CD14-positive monocyte (primary cell): ENCODE measurements at regions not wholly inside any gene's neighbourhood (a gene's known extent, or its start where the extent isn't known, plus 50 kb on each side); places are given as distances from the start of the nearest gene placed in this dataset.

Experiments used
- DNase-seq, 3 donors: peaks; one replicate each; pipeline ENCODE4 v3.0.0-alpha.2; 2011 to 2022
- H2AFZ ChIP-seq: 2 replicates; pipeline ENCODE4 v1.6.0; 2012; ENCODE audit warnings: mild to moderate bottlenecking, low read depth, low read length, inconsistent platforms; ENCODE audit not compliant: insufficient read depth, poor library complexity, severe bottlenecking
- H3K27ac ChIP-seq, 2 donors: 1 replicate in 1 of 2; 2 replicates in 1 of 2; pipeline ENCODE4 v1.5.1; 2012 to 2013; ENCODE audit warnings: low read length in 2 of 2, control low read depth in 1 of 2, inconsistent platforms in 1 of 2, low read depth in 1 of 2, mild to moderate bottlenecking in 1 of 2
- H3K27me3 ChIP-seq, 2 donors: one replicate each; pipeline versions ENCODE4 v1.6.0 to v1.6.1; 2011 to 2013; ENCODE audit warnings: low read length in 2 of 2; ENCODE audit not compliant: control insufficient read depth in 2 of 2, insufficient read depth in 2 of 2
- H3K36me3 ChIP-seq, 2 donors: replicated peaks in 1 of 2; 1 replicate in 1 of 2; 2 replicates in 1 of 2; pipeline versions ENCODE4 v1.5.1 to v1.6.1; 2012 to 2013; ENCODE audit warnings: low read length in 2 of 2, control low read depth in 1 of 2, inconsistent platforms in 1 of 2, mild to moderate bottlenecking in 1 of 2; ENCODE audit not compliant: insufficient read depth in 2 of 2, control insufficient read depth in 1 of 2
- H3K4me1 ChIP-seq, 2 donors: 1 replicate in 1 of 2; 2 replicates in 1 of 2; pipeline versions ENCODE4 v1.5.1 to v1.6.1; 2012 to 2013; ENCODE audit warnings: low read length in 2 of 2, control low read depth in 1 of 2, inconsistent platforms in 1 of 2, mild to moderate bottlenecking in 1 of 2, moderate library complexity in 1 of 2; ENCODE audit not compliant: insufficient read depth in 2 of 2, control insufficient read depth in 1 of 2
- H3K4me2 ChIP-seq: replicated peaks from 2 replicates; pipeline ENCODE3; 2012; ENCODE audit warnings: low read length, moderate library complexity, mild to moderate bottlenecking; ENCODE audit not compliant: poor library complexity, severe bottlenecking; ENCODE audit errors: extremely low read depth
- H3K4me3 ChIP-seq, 3 experiments: fragments of 200-600 bp in 1 of 3; sonication (generic) in 1 of 3; replicated peaks in 1 of 3; 1 replicate in 2 of 3; 2 replicates in 1 of 3; pipeline ENCODE4 v1.5.1; 2011 to 2013; ENCODE audit warnings: low read length in 3 of 3, mild to moderate bottlenecking in 3 of 3, control low read depth in 2 of 3, low read depth in 2 of 3, inconsistent platforms in 1 of 3, moderate library complexity in 1 of 3
- H3K79me2 ChIP-seq: 2 replicates; pipeline ENCODE4 v1.6.0; 2012; ENCODE audit warnings: mild to moderate bottlenecking, control low read depth, inconsistent platforms, low read length, moderate library complexity; ENCODE audit not compliant: insufficient read depth
- H3K9ac ChIP-seq: 2 replicates; pipeline ENCODE4 v1.6.0; 2017; ENCODE audit warnings: low read length, mild to moderate bottlenecking; ENCODE audit not compliant: insufficient read depth, poor library complexity, severe bottlenecking
- H3K9me3 ChIP-seq, 2 donors: replicated peaks in 1 of 2; 1 replicate in 1 of 2; 2 replicates in 1 of 2; pipeline versions ENCODE4 v1.5.1 to v1.6.1; 2012 to 2013; ENCODE audit warnings: low read length in 2 of 2, control low read depth in 1 of 2; ENCODE audit not compliant: control insufficient read depth in 1 of 2, insufficient read depth in 1 of 2
- H4K20me1 ChIP-seq: 2 replicates; pipeline ENCODE4 v1.6.0; 2012; ENCODE audit warnings: mild to moderate bottlenecking, low read length, control low read depth, moderate library complexity; ENCODE audit not compliant: insufficient read depth
- H3K27ac Mint-ChIP-seq, 7 donors: one replicate each; pipeline ENCODE4 v1.8.0; 2020; ENCODE audit warnings: mild to moderate bottlenecking in 7 of 7, mixed read lengths in 7 of 7, moderate library complexity in 6 of 7, inconsistent platforms in 2 of 7
- H3K27me3 Mint-ChIP-seq, 3 donors: one replicate each; pipeline ENCODE4 v1.8.0; 2021 to 2022; ENCODE audit warnings: low read depth in 3 of 3, mild to moderate bottlenecking in 3 of 3, mixed read lengths in 3 of 3, moderate library complexity in 3 of 3, inconsistent platforms in 1 of 3
- H3K36me3 Mint-ChIP-seq, 2 donors: one replicate each; pipeline ENCODE4 v1.8.0; 2020; ENCODE audit warnings: mixed read lengths in 2 of 2, inconsistent platforms in 1 of 2, mild to moderate bottlenecking in 1 of 2
- H3K4me1 Mint-ChIP-seq: one replicate; pipeline ENCODE4 v1.8.0; 2020; ENCODE audit warnings: mild to moderate bottlenecking, mixed read lengths
- H3K4me3 Mint-ChIP-seq, 2 donors: one replicate each; pipeline ENCODE4 v1.8.0; 2020; ENCODE audit warnings: mild to moderate bottlenecking in 2 of 2, mixed read lengths in 2 of 2, moderate library complexity in 1 of 2
- H3K9me3 Mint-ChIP-seq, 7 donors: one replicate each; pipeline ENCODE4 v1.8.0; 2020 to 2022; ENCODE audit warnings: mixed read lengths in 7 of 7, mild to moderate bottlenecking in 6 of 7, moderate library complexity in 6 of 7, inconsistent platforms in 2 of 7
- WGBS: methylation state at CpG from one replicate; pipeline ENCODE4 v1.1.5; 2013; ENCODE audit warnings: missing lambda C conversion rate; ENCODE audit not compliant: insufficient coverage; 5-methylcytosine and 5-hydroxymethylcytosine counted together
- intact Hi-C, 2 donors: fragments of 100-400 bp; cut with micrococcal nuclease; formaldehyde crosslinking; loops; one replicate each; pipeline versions ENCODE4 v1.15.0 to v1.15.1; 2023
- TF ChIP-seq, protein P1 (sequence below): fragments of 200-600 bp; IDR thresholded peaks from one replicate; pipeline ENCODE4 v1.8.0; 2022; ENCODE audit warnings: antibody characterized with exemption, mild to moderate bottlenecking

DNA sequence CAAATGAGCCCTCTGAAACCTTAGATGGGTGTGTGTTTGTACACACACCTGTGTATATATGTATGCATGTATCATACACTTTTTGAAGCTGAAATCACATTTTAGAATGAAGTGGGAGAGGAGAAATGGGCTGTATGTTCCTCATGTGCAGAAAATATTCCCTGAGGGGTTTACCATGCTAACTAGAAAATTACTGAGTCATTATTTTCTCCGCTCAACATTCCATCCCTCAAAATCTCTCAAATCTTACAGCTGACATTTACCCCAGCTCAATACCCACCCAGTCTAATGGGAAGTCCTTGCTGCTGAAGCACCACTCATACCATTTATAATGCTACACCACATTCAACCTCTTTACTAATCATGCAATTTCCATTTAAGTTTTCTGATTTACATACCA lies 138.6 kb downstream of the P2RY1 start:
- intact Hi-C loops: no loop called here

DNA sequence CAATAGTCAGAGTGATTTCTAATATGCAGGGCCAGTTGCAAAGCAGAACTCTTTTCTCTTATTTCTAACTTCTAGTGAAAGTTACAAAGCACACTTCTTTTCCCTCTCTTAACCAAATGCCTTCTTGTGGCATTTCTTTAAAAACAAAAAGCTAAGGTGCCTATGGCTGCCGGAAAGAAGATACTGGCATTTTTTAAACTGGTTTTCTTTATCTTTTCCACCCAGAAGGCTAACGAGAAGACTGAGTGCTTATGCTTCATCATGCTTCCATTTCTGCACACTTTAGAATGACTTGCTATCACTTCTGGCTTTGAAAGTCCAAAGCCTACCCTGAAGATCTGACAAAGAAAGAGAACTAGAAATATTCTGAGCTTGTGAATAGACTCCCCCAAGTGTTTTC lies 141.3 kb downstream of the P2RY1 start:
- H3K36me3 ChIP-seq: no peaks in the 10 kb centered on the region
- Mint-ChIP-seq H3K27ac (no peak overlapping the region), H3K36me3 (no peaks in the 10 kb centered on the region), H3K4me3 (no peak overlapping the region), H3K9me3 (peaks cover 0 to 9% (median 5%) of the 10 kb centered on the region in 7 donors), H3K4me1 (no peaks in the 10 kb centered on the region), H3K27me3 (peaks cover 0 to 4% (median 0%) of the 10 kb centered on the region in 3 donors)
- H3K4me2 ChIP-seq: no peak overlapping the region
- H3K9ac ChIP-seq: no peak overlapping the region
- no peaks in the 10 kb centered on the region for H3K79me2 ChIP-seq
- WGBS: no CpG with 5 or more reads among the region's 2 CpGs
- no peaks in the 10 kb centered on the region for H4K20me1 ChIP-seq
- intact Hi-C loops: no loop called here
- H3K4me1 ChIP-seq: no peaks in the 10 kb centered on the region
- TF ChIP-seq, protein P1, sequence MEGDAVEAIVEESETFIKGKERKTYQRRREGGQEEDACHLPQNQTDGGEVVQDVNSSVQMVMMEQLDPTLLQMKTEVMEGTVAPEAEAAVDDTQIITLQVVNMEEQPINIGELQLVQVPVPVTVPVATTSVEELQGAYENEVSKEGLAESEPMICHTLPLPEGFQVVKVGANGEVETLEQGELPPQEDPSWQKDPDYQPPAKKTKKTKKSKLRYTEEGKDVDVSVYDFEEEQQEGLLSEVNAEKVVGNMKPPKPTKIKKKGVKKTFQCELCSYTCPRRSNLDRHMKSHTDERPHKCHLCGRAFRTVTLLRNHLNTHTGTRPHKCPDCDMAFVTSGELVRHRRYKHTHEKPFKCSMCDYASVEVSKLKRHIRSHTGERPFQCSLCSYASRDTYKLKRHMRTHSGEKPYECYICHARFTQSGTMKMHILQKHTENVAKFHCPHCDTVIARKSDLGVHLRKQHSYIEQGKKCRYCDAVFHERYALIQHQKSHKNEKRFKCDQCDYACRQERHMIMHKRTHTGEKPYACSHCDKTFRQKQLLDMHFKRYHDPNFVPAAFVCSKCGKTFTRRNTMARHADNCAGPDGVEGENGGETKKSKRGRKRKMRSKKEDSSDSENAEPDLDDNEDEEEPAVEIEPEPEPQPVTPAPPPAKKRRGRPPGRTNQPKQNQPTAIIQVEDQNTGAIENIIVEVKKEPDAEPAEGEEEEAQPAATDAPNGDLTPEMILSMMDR: no peak
- H3K9me3 ChIP-seq: peaks cover 0 to 9% of the 10 kb centered on the region in 2 donors
- H3K27ac ChIP-seq: no peak overlapping the region
- no peak overlapping the region for H2AFZ ChIP-seq
- H3K27me3 ChIP-seq: no peaks in the 10 kb centered on the region
- H3K4me3 ChIP-seq: no peak overlapping the region
- DNase-seq: no peak

More for the DNA sequence above, 138.6 kb downstream of the P2RY1 start:
- no peaks in the 10 kb centered on the region for H3K4me1 ChIP-seq
- no peak for DNase-seq
- no peak overlapping the region for H3K4me2 ChIP-seq
- WGBS: 100% methylated on average over 1 of the region's 1 CpG
- Mint-ChIP-seq H3K4me3 (no peak overlapping the region), H3K36me3 (no peaks in the 10 kb centered on the region), H3K9me3 (peaks cover 0 to 2% (median 0%) of the 10 kb centered on the region in 7 donors), H3K27ac (no peak overlapping the region), H3K27me3 (peaks cover 0 to 2% (median 0%) of the 10 kb centered on the region in 3 donors), H3K4me1 (no peaks in the 10 kb centered on the region)
- no peaks in the 10 kb centered on the region for H3K9me3 ChIP-seq
- H3K36me3 ChIP-seq: no peaks in the 10 kb centered on the region
- H3K79me2 ChIP-seq: no peaks in the 10 kb centered on the region
- H3K27me3 ChIP-seq: no peaks in the 10 kb centered on the region
- no peak overlapping the region for H3K9ac ChIP-seq
- no peak overlapping the region for H2AFZ ChIP-seq
- TF ChIP-seq, protein P1: no peak
- no peaks in the 10 kb centered on the region for H4K20me1 ChIP-seq
- H3K27ac ChIP-seq: no peak overlapping the region
- no peak overlapping the region for H3K4me3 ChIP-seq
